Dendritic cell treated with granulocyte-macrophage colony-stimulating factor and Interleukin-4, amounts not matched to agents 40 ng/mL and 50 ng/mL, for 4 days (primary cell): ENCODE measurements at regions not wholly inside any gene's neighbourhood (a gene's known extent, or its start where the extent isn't known, plus 50 kb on each side); places are given as distances from the start of the nearest gene placed in this dataset.

Experiments used
- H3K27ac Mint-ChIP-seq: one replicate; pipeline ENCODE4 v1.8.0; 2022; ENCODE audit warnings: mild to moderate bottlenecking, mixed read lengths
- H3K27me3 Mint-ChIP-seq: one replicate; pipeline ENCODE4 v1.8.0; 2022; ENCODE audit warnings: mild to moderate bottlenecking, mixed read lengths
- H3K36me3 Mint-ChIP-seq: one replicate; pipeline ENCODE4 v1.8.0; 2022; ENCODE audit warnings: low read depth, mixed read lengths
- H3K4me1 Mint-ChIP-seq: one replicate; pipeline ENCODE4 v1.8.0; 2022; ENCODE audit warnings: low read depth, mixed read lengths
- H3K4me3 Mint-ChIP-seq: one replicate; pipeline ENCODE4 v1.8.0; 2022; ENCODE audit warnings: mild to moderate bottlenecking, moderate library complexity, mixed read lengths
- H3K9me3 Mint-ChIP-seq: one replicate; pipeline ENCODE4 v1.8.0; 2022; ENCODE audit warnings: mixed read lengths
- intact Hi-C: fragments of 100-400 bp; cut with micrococcal nuclease; formaldehyde crosslinking; loops from one replicate; pipeline ENCODE4 v1.15.0; 2022

DNA sequence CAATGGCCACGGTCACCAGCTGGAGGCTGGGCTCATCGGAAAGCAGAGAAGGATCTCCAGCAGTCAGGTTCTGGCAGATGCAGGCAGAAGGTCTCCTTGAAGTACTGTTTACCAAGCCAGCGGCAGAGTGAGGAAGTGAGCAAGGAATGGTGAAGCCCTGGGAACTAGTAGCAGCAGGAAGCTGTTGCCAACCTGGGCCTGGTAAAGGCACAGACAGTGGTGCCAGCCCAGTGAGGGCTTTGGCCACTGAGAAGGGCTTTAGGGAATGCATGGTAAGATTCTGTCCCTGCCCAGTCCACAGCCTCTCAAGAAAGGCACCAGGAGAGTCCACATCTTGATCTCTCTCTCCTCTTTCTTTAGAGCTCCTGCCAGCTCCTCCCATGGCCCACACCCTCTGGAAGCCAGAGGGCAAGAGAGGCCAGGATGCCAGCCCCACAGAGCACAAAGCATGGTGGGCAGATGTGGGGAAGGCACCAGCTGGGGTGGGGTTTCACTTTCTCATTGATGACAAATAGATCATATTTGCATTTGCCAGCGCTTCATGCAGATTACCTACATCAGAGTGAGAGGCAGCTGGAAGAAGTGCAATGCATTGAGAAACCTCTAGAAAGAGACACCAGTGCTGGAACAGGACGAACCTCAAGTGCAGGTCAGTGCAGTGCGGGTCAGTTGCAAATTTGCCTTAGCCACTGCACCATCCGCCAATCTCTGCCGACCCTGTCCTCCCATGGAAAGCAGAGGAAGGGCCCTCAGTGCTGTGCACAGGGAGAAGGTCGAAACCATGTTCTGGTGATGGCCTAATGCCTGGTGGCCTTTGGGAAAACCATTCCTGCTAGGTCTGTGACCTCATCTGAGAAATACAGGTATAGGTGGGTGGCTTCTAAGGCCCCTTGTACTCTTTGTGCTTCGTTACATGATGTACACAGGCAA lies 667.8 kb upstream of the MKI67 start:
- intact Hi-C loops: no loop called here
- H3K36me3 Mint-ChIP-seq: no peaks in the 10 kb centered on the region
- no peaks in the 10 kb centered on the region for H3K9me3 Mint-ChIP-seq
- no peak overlapping the region for H3K4me3 Mint-ChIP-seq
- H3K4me1 Mint-ChIP-seq: no peaks in the 10 kb centered on the region
- H3K27ac Mint-ChIP-seq: no peak overlapping the region
- H3K27me3 Mint-ChIP-seq: peaks cover 2% of the 10 kb centered on the region

GRCh38 chr10:128796396-128796912 lies 670.2 kb upstream of the MKI67 start:
- Mint-ChIP-seq H3K4me1 (no peaks in the 10 kb centered on the region), H3K36me3 (no peaks in the 10 kb centered on the region), H3K4me3 (no peak overlapping the region), H3K27me3 (no peaks in the 10 kb centered on the region), H3K9me3 (no peaks in the 10 kb centered on the region), H3K27ac (no peak overlapping the region)
- intact Hi-C loops: no loop called here

DNA sequence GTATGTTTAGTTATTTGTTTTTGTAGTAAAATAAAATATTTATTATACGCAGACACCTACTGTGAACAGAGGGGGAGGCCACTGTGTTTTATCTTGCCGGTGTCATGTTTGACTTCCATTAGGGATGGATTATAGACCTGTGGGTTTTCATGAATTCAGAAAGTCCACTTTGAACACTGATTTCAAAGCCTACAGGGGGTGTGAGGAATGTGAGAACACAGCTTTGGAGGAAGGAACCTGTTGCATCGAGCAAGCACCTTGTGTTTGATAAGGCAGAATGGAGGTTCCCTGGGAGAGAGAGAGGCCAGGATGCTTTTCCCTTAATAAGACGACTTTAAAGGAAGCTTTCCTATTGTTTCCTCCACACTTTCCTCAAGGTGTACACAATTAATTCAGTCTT lies 665.0 kb upstream of the MGMT start:
- intact Hi-C loops: no loop called here
- no peak overlapping the region for H3K27ac Mint-ChIP-seq
- no peak overlapping the region for H3K4me3 Mint-ChIP-seq
- no peaks in the 10 kb centered on the region for H3K27me3 Mint-ChIP-seq
- no peaks in the 10 kb centered on the region for H3K9me3 Mint-ChIP-seq
- no peaks in the 10 kb centered on the region for H3K36me3 Mint-ChIP-seq
- no peaks in the 10 kb centered on the region for H3K4me1 Mint-ChIP-seq

GRCh38 chr10:128803790-128804189 lies 663.3 kb upstream of the MGMT start:
- Mint-ChIP-seq H3K4me1 (no peaks in the 10 kb centered on the region), H3K27ac (no peak overlapping the region), H3K4me3 (no peak overlapping the region), H3K36me3 (no peaks in the 10 kb centered on the region), H3K27me3 (no peaks in the 10 kb centered on the region), H3K9me3 (no peaks in the 10 kb centered on the region)
- intact Hi-C loops: no loop called here

- H3K27ac Mint-ChIP-seq: no peak overlapping the region
- no peaks in the 10 kb centered on the region for H3K9me3 Mint-ChIP-seq
- intact Hi-C loops: no loop called here
- H3K36me3 Mint-ChIP-seq: no peaks in the 10 kb centered on the region
- H3K27me3 Mint-ChIP-seq: no peaks in the 10 kb centered on the region
- H3K4me1 Mint-ChIP-seq: no peaks in the 10 kb centered on the region
- no peak overlapping the region for H3K4me3 Mint-ChIP-seq
Measured at GRCh38 chr10:128804411-128804810, 662.6 kb upstream of the MGMT start.

- no peaks in the 10 kb centered on the region for H3K9me3 Mint-ChIP-seq
- H3K4me1 Mint-ChIP-seq: no peaks in the 10 kb centered on the region
- H3K27ac Mint-ChIP-seq: no peak overlapping the region
- H3K36me3 Mint-ChIP-seq: no peaks in the 10 kb centered on the region
- no peak overlapping the region for H3K4me3 Mint-ChIP-seq
- H3K27me3 Mint-ChIP-seq: no peaks in the 10 kb centered on the region
- intact Hi-C loops: no loop called here
Measured at GRCh38 chr10:128808921-128809440, 658.1 kb upstream of the MGMT start.

GRCh38 chr10:128811511-128811910 lies 655.5 kb upstream of the MGMT start:
- Mint-ChIP-seq H3K36me3 (no peaks in the 10 kb centered on the region), H3K27ac (no peak overlapping the region)
- intact Hi-C loops: no loop called here

GRCh38 chr10:128812000-128812399 lies 655.0 kb upstream of the MGMT start:
- Mint-ChIP-seq H3K27ac (no peak overlapping the region), H3K4me3 (no peak overlapping the region), H3K4me1 (no peaks in the 10 kb centered on the region), H3K9me3 (no peaks in the 10 kb centered on the region), H3K27me3 (no peaks in the 10 kb centered on the region), H3K36me3 (no peaks in the 10 kb centered on the region)
- intact Hi-C loops: no loop called here

More at GRCh38 chr10:128811511-128811910, 655.5 kb upstream of the MGMT start:
- Mint-ChIP-seq H3K27me3 (no peaks in the 10 kb centered on the region), H3K9me3 (no peaks in the 10 kb centered on the region), H3K4me1 (no peaks in the 10 kb centered on the region), H3K4me3 (no peak overlapping the region)

GRCh38 chr10:128813574-128813973 lies 653.5 kb upstream of the MGMT start:
- H3K9me3 Mint-ChIP-seq: no peaks in the 10 kb centered on the region
- intact Hi-C loops: no loop called here
- H3K27me3 Mint-ChIP-seq: no peaks in the 10 kb centered on the region
- no peaks in the 10 kb centered on the region for H3K4me1 Mint-ChIP-seq
- no peak overlapping the region for H3K27ac Mint-ChIP-seq
- no peaks in the 10 kb centered on the region for H3K36me3 Mint-ChIP-seq
- H3K4me3 Mint-ChIP-seq: no peak overlapping the region

- Mint-ChIP-seq H3K9me3 (no peaks in the 10 kb centered on the region), H3K27me3 (no peaks in the 10 kb centered on the region), H3K27ac (no peak overlapping the region), H3K4me3 (no peak overlapping the region), H3K4me1 (no peaks in the 10 kb centered on the region), H3K36me3 (no peaks in the 10 kb centered on the region)
- intact Hi-C loops: no loop called here
Measured at GRCh38 chr10:128814024-128814423, 653.0 kb upstream of the MGMT start.

DNA sequence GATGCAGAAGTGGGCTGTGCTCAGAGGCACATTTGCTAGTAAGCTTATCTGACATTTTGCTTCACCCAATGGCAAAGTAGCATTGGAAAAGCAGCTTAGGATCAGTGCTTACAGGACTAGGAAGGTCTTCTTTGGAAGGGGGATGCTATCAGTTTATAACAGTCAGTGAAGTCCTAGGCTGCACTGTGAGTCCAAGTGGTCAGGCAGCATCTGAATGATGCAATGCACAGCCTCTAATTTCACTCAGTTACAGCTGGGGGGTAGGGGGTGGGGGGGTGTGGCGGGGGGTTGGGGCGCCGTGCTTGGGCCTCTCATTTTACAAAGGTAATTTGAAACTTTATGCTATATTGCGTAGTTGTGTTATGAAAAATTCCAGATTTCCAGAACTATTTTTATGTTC lies 652.3 kb upstream of the MGMT start:
- Mint-ChIP-seq H3K9me3 (no peaks in the 10 kb centered on the region), H3K4me1 (no peaks in the 10 kb centered on the region), H3K36me3 (no peaks in the 10 kb centered on the region), H3K27ac (no peak overlapping the region), H3K27me3 (no peaks in the 10 kb centered on the region), H3K4me3 (no peak overlapping the region)
- intact Hi-C loops: no loop called here

DNA sequence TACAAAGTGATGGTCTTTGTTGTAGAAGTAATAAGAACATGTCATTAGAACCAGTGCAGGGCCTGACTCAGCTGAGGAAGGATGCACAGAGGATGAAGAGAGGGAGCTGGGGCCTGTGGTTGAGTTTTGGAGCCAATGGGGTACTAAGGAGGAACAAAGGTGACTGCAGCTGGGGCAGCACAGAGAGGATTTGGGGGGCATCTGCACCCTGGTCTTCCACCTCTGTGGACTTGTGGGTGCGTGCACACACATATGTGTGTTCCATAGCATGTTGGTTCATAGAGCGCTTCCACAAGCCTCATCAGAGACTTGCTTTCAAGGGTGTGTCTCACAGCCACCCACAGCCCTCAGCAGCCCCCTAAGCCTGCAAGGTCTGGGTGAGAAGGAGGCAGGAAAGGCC lies 650.3 kb upstream of the MGMT start:
- Mint-ChIP-seq H3K36me3 (no peaks in the 10 kb centered on the region), H3K27me3 (no peaks in the 10 kb centered on the region), H3K4me1 (no peaks in the 10 kb centered on the region), H3K9me3 (no peaks in the 10 kb centered on the region), H3K27ac (no peak overlapping the region), H3K4me3 (no peak overlapping the region)
- intact Hi-C loops: no loop called here

- Mint-ChIP-seq H3K36me3 (no peaks in the 10 kb centered on the region), H3K4me3 (no peak overlapping the region), H3K9me3 (no peaks in the 10 kb centered on the region), H3K4me1 (no peaks in the 10 kb centered on the region), H3K27ac (no peak overlapping the region), H3K27me3 (no peaks in the 10 kb centered on the region)
- intact Hi-C loops: no loop called here
Measured at GRCh38 chr10:128817636-128818035, 649.4 kb upstream of the MGMT start.

DNA sequence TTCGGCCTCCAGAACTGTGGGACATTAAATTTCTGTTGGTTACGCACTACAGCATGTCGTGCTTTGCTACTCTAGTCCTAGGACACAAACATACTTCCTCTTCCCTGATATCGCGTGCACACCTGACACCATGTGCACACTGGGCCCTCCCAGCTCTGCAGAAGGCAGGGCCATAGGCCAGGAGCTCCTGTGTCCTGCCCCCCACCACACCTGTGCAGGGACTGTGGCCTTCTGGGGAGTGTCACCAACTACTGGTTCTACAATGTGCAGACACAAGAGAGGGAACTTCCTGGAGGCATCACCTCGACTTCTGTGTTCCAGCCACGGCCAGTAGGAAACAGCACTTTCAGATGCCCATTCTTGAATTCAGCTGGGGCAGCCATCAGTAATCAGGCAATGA lies 646.4 kb upstream of the MGMT start:
- H3K27ac Mint-ChIP-seq: no peak overlapping the region
- H3K27me3 Mint-ChIP-seq: no peaks in the 10 kb centered on the region
- H3K4me3 Mint-ChIP-seq: no peak overlapping the region
- no peaks in the 10 kb centered on the region for H3K4me1 Mint-ChIP-seq
- intact Hi-C loops: no loop called here
- no peaks in the 10 kb centered on the region for H3K36me3 Mint-ChIP-seq
- no peaks in the 10 kb centered on the region for H3K9me3 Mint-ChIP-seq
